Mesenchymal stem cell (in vitro differentiated cells and primary cell): ENCODE measurements at regions not wholly inside any gene's neighbourhood (a gene's known extent, or its start where the extent isn't known, plus 50 kb on each side); places are given as distances from the start of the nearest gene placed in this dataset.

Experiments used
- DNase-seq: peaks from one replicate; pipeline ENCODE4 v3.0.0-alpha.2; 2013
- H2AFZ ChIP-seq: one replicate; pipeline ENCODE4 v1.6.1; 2013; ENCODE audit warnings: low read depth, mild to moderate bottlenecking, control low read depth, inconsistent platforms, low read length, moderate library complexity
- H2AK5ac ChIP-seq: 2 replicates; pipeline ENCODE4 v1.6.1; 2013; ENCODE audit warnings: low read length, moderate library complexity, mild to moderate bottlenecking, inconsistent platforms; ENCODE audit not compliant: severe bottlenecking
- H2BK120ac ChIP-seq: one replicate; pipeline ENCODE4 v1.6.1; 2013; ENCODE audit warnings: low read depth, mild to moderate bottlenecking, inconsistent platforms, low read length, moderate library complexity
- H2BK12ac ChIP-seq, 2 experiments: one replicate each; pipeline ENCODE4 v1.6.1; 2013; ENCODE audit warnings: inconsistent platforms in 2 of 2, low read length in 2 of 2, mild to moderate bottlenecking in 2 of 2, moderate library complexity in 2 of 2, control low read depth in 1 of 2
- H2BK15ac ChIP-seq: one replicate; pipeline ENCODE4 v1.6.1; 2013; ENCODE audit warnings: mild to moderate bottlenecking, low read depth, inconsistent platforms; ENCODE audit not compliant: poor library complexity, severe bottlenecking
- H2BK5ac ChIP-seq: 2 replicates; pipeline ENCODE4 v1.6.1; 2013; ENCODE audit warnings: low read depth, mild to moderate bottlenecking, low read length, control low read depth, inconsistent platforms; ENCODE audit not compliant: poor library complexity, severe bottlenecking
- H3K14ac ChIP-seq, 2 experiments: one replicate each; pipeline ENCODE4 v1.6.1; 2013; ENCODE audit warnings: inconsistent platforms in 2 of 2, low read length in 2 of 2, control low read depth in 1 of 2, mild to moderate bottlenecking in 1 of 2, moderate library complexity in 1 of 2
- H3K18ac ChIP-seq, 2 experiments: one replicate each; pipeline ENCODE4 v1.6.1; 2013; ENCODE audit warnings: inconsistent platforms in 2 of 2, low read length in 2 of 2, control low read depth in 1 of 2, low read depth in 1 of 2, mild to moderate bottlenecking in 1 of 2
- H3K23ac ChIP-seq, 2 experiments: one replicate each; pipeline ENCODE4 v1.6.1; 2013; ENCODE audit warnings: inconsistent platforms in 2 of 2, low read length in 2 of 2, mild to moderate bottlenecking in 2 of 2, moderate library complexity in 2 of 2, control low read depth in 1 of 2
- H3K27ac ChIP-seq: 2 replicates; pipeline ENCODE4 v1.5.1; 2013; ENCODE audit warnings: mild to moderate bottlenecking, moderate library complexity, low read length, control low read depth, inconsistent platforms; ENCODE audit not compliant: poor library complexity, severe bottlenecking
- H3K27me3 ChIP-seq, 2 experiments: 2 replicates each; pipeline versions ENCODE4 v1.6.1 to v1.7.0; 2013; ENCODE audit warnings: low read length in 2 of 2, mild to moderate bottlenecking in 2 of 2, moderate library complexity in 2 of 2, control low read depth in 1 of 2, inconsistent platforms in 1 of 2; ENCODE audit not compliant: control insufficient read depth in 1 of 2, insufficient read depth in 1 of 2
- H3K36me3 ChIP-seq, 2 experiments: 2 replicates each; pipeline versions ENCODE4 v1.6.1 to v1.7.0; 2013; ENCODE audit warnings: low read length in 2 of 2, control low read depth in 1 of 2, inconsistent platforms in 1 of 2, low read depth in 1 of 2, mild to moderate bottlenecking in 1 of 2; ENCODE audit not compliant: insufficient read depth in 2 of 2, control insufficient read depth in 1 of 2
- H3K4ac ChIP-seq, 2 experiments: one replicate each; pipeline ENCODE4 v1.6.1; 2013; ENCODE audit warnings: inconsistent platforms in 2 of 2, low read length in 2 of 2, mild to moderate bottlenecking in 2 of 2, moderate library complexity in 2 of 2, control low read depth in 1 of 2, low read depth in 1 of 2
- H3K4me1 ChIP-seq: 2 replicates; pipeline ENCODE4 v1.6.1; 2013; ENCODE audit warnings: low read depth, low read length, control low read depth; ENCODE audit not compliant: control insufficient read depth, insufficient read depth
- H3K4me2 ChIP-seq: 2 replicates; pipeline ENCODE4 v1.6.1; 2013; ENCODE audit warnings: low read length, mild to moderate bottlenecking, inconsistent platforms; ENCODE audit not compliant: poor library complexity, severe bottlenecking
- H3K4me3 ChIP-seq, 2 experiments: 2 replicates each; pipeline versions ENCODE4 v1.5.1 to v1.7.0; 2013; ENCODE audit warnings: low read length in 2 of 2, mild to moderate bottlenecking in 2 of 2, control low read depth in 1 of 2, low read depth in 1 of 2; ENCODE audit not compliant: insufficient read depth in 1 of 2
- H3K79me1 ChIP-seq: replicated peaks from 2 replicates; pipeline ENCODE4 v1.6.1; 2013; ENCODE audit warnings: mild to moderate bottlenecking, control low read depth, low read length, inconsistent platforms; ENCODE audit not compliant: poor library complexity, severe bottlenecking
- H3K9ac ChIP-seq: 2 replicates; pipeline ENCODE4 v1.7.0; 2013; ENCODE audit warnings: mild to moderate bottlenecking, low read length, moderate library complexity
- H3K9me3 ChIP-seq: 2 replicates; pipeline ENCODE4 v1.7.0; 2013; ENCODE audit warnings: mild to moderate bottlenecking, low read length; ENCODE audit not compliant: control insufficient read depth
- H4K8ac ChIP-seq: one replicate; pipeline ENCODE4 v1.6.1; 2013; ENCODE audit warnings: inconsistent platforms, mild to moderate bottlenecking, low read length, moderate library complexity
- H4K91ac ChIP-seq: one replicate; pipeline ENCODE4 v1.6.1; 2013; ENCODE audit warnings: mild to moderate bottlenecking, low read length, inconsistent platforms
- WGBS: methylation state at CpG from one replicate; pipeline ENCODE4 v1.1.7; 2013; ENCODE audit warnings: mixed read lengths; 5-methylcytosine and 5-hydroxymethylcytosine counted together

DNA sequence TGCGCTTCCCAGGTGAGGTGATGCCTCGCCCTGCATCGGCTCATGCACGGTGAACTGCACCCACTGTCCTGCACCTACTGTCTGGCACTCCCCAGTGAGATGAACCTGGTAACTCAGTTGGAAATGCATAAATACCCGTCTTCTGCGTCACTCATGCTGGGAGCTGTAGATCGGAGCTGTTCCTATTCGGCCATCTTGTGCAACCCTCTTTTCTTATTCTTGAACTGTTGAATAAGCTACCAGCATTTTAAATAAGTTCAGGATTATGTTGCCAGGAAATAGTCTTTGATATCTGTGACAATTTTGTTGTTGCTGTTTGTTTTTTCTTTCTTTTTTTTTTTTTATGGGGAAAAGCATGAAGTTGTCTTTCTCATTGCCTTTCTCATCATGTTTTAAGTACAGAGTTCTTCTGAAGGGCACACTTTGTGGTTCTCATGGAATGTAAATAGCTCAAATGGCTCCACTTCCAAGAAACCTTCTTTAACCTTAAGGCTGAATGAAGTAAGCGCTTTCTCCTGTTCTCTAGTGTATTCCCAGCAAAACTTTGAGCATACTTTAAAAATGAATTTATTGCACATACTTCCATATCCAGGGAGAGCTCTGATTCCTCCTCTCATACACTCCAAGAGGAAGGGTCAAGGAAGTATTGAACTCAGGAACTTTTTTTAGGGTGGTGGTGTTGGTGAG lies 468.0 kb upstream of the TBL1XR1 start:
- Histone ChIP-seq H4K8ac (no peak overlapping the region), H4K91ac (peak overlapping the region; percentile 39), H3K23ac (no peak overlapping the region), H3K27ac (no peak overlapping the region), H3K36me3 (no peaks in the 10 kb centered on the region), H3K9me3 (no peaks in the 10 kb centered on the region), H3K18ac (peak overlapping the region; percentile 76 to 83), H2BK15ac (no peak overlapping the region), H3K4me3 (no peak overlapping the region), H3K27me3 (no peaks in the 10 kb centered on the region), H2BK120ac (no peak overlapping the region), H3K14ac (peak overlapping the region in 1 of 2 experiments; percentile 48), H3K4me2 (no peak overlapping the region), H2AK5ac (no peak overlapping the region), H2AFZ (no peak overlapping the region), H3K79me1 (no peaks in the 10 kb centered on the region), H2BK5ac (no peak overlapping the region), H3K4me1 (no peaks in the 10 kb centered on the region), H3K9ac (no peak overlapping the region), H3K4ac (peak overlapping the region in 1 of 2 experiments; percentile 37), H2BK12ac (no peak overlapping the region)
- DNase-seq, result peak; percentile 83
- 97% methylated on average over 9 of the region's 9 CpGs for WGBS

GRCh38 chr3:177672252-177672911 lies 475.1 kb upstream of the TBL1XR1 start:
- Histone ChIP-seq H4K8ac (no peak overlapping the region), H2AK5ac (no peak overlapping the region), H2BK12ac (no peak overlapping the region), H3K27me3 (no peaks in the 10 kb centered on the region), H3K4me3 (no peak overlapping the region), H3K23ac (no peak overlapping the region), H2BK120ac (no peak overlapping the region), H3K14ac (no peak overlapping the region), H3K4me1 (peaks cover 2% of the 10 kb centered on the region), H3K27ac (no peak overlapping the region), H3K9ac (peak overlapping the region; percentile 74), H3K36me3 (no peaks in the 10 kb centered on the region), H3K9me3 (no peaks in the 10 kb centered on the region), H3K4ac (no peak overlapping the region), H2BK5ac (no peak overlapping the region), H3K18ac (peak overlapping the region in 1 of 2 experiments; percentile 39), H3K4me2 (no peak overlapping the region), H2BK15ac (no peak overlapping the region), H2AFZ (no peak overlapping the region), H4K91ac (no peak overlapping the region), H3K79me1 (no peaks in the 10 kb centered on the region)
- WGBS, result 94% methylated on average over 7 of the region's 10 CpGs
- DNase-seq, result no peak

- no peak overlapping the region for H3K23ac ChIP-seq
- no peak overlapping the region for H2BK120ac ChIP-seq
- no peak overlapping the region for H2BK15ac ChIP-seq
- H3K4me2 ChIP-seq, result no peak overlapping the region
- no peak overlapping the region for H4K91ac ChIP-seq
- no peak overlapping the region for H2AK5ac ChIP-seq
- H3K27ac ChIP-seq, result peak overlapping the region; percentile 52
- H3K36me3 ChIP-seq, result no peaks in the 10 kb centered on the region
- no peak overlapping the region for H2BK12ac ChIP-seq
- H3K14ac ChIP-seq, result no peak overlapping the region
- 32% methylated on average over 3 of the region's 4 CpGs for WGBS
- H3K4me3 ChIP-seq, result no peak overlapping the region
- no peak overlapping the region for H2AFZ ChIP-seq
- peak overlapping the region; percentile 53 for H4K8ac ChIP-seq
- DNase-seq, result peak; percentile 90
- no peaks in the 10 kb centered on the region for H3K9me3 ChIP-seq
- peaks cover 2% of the 10 kb centered on the region for H3K4me1 ChIP-seq
- no peaks in the 10 kb centered on the region for H3K27me3 ChIP-seq
- peak overlapping the region; percentile 74 for H3K9ac ChIP-seq
- no peaks in the 10 kb centered on the region for H3K79me1 ChIP-seq
- no peak overlapping the region for H3K4ac ChIP-seq
- H2BK5ac ChIP-seq, result no peak overlapping the region
- H3K18ac ChIP-seq, result no peak overlapping the region
Measured at GRCh38 chr3:177673112-177673914, 476.0 kb upstream of the TBL1XR1 start.

- no peak overlapping the region for H3K27ac ChIP-seq
- no peak overlapping the region for H4K8ac ChIP-seq
- H3K9ac ChIP-seq, result peak overlapping the region; percentile 74
- no peak overlapping the region for H3K4me3 ChIP-seq
- no peak overlapping the region for H2BK15ac ChIP-seq
- no peak for DNase-seq
- peak overlapping the region in 1 of 2 experiments; percentile 41 for H3K14ac ChIP-seq
- no peak overlapping the region for H3K4me2 ChIP-seq
- H3K9me3 ChIP-seq, result no peaks in the 10 kb centered on the region
- H3K23ac ChIP-seq, result no peak overlapping the region
- no peak overlapping the region for H3K18ac ChIP-seq
- no peak overlapping the region for H2AFZ ChIP-seq
- WGBS, result 96% methylated on average over 3 of the region's 3 CpGs
- H3K4me1 ChIP-seq, result peaks cover 2% of the 10 kb centered on the region
- H2BK5ac ChIP-seq, result no peak overlapping the region
- peak overlapping the region in 1 of 2 experiments; percentile 29 for H2BK12ac ChIP-seq
- H4K91ac ChIP-seq, result no peak overlapping the region
- no peaks in the 10 kb centered on the region for H3K36me3 ChIP-seq
- H2AK5ac ChIP-seq, result peak overlapping the region; percentile 59
- H2BK120ac ChIP-seq, result no peak overlapping the region
- no peaks in the 10 kb centered on the region for H3K27me3 ChIP-seq
- H3K79me1 ChIP-seq, result no peaks in the 10 kb centered on the region
- peak overlapping the region in 1 of 2 experiments; percentile 19 for H3K4ac ChIP-seq
Measured at GRCh38 chr3:177674186-177674585, 476.9 kb upstream of the TBL1XR1 start.
